ENCODE measurements at regions not wholly inside any gene's neighbourhood (a gene's known extent, or its start where the extent isn't known, plus 50 kb on each side); places are given as distances from the start of the nearest gene placed in this dataset.

GRCh38 chr12:88918161-88918560, 337.9 kb upstream of the KITLG start:
- peaks cover 0 to 6% of the 10 kb centered on the region in 2 donors for H3K4me1 ChIP-seq (ENCODE audit: control insufficient read depth in 2 of 2, insufficient read depth in 1 of 2, low read depth in 1 of 2, low read length in 2 of 2)
- no peak overlapping the region for H3K14ac ChIP-seq (ENCODE audit: low read length)
- no peak overlapping the region for H3K23ac ChIP-seq (ENCODE audit: low read depth, low read length, poor library complexity)
- no peak overlapping the region for H2BK5ac ChIP-seq (ENCODE audit: low read length)
- H2BK12ac ChIP-seq (ENCODE audit: low read length): no peak overlapping the region
- no peak overlapping the region for H3K4me3 ChIP-seq (ENCODE audit: low read length in 2 of 2)
- no peak overlapping the region for H2BK120ac ChIP-seq (ENCODE audit: low read depth, low read length)
- H4K91ac ChIP-seq (ENCODE audit: low read depth, low read length, poor library complexity): no peak overlapping the region
- H3K4ac ChIP-seq (ENCODE audit: low read length): no peak overlapping the region
- no peak overlapping the region for H4K8ac ChIP-seq (ENCODE audit: low read depth, low read length)
- H3K27ac ChIP-seq (replicated peaks; ENCODE audit: low read length): no peak overlapping the region
- no peak overlapping the region for H2AK5ac ChIP-seq (ENCODE audit: low read depth, low read length)
- no peak overlapping the region for H3K4me2 ChIP-seq (ENCODE audit: insufficient read depth, low read length, poor library complexity, severe bottlenecking)
- H3K9me3 ChIP-seq (replicated peaks in 1 of 2; ENCODE audit: control insufficient read depth in 2 of 2, insufficient read depth in 1 of 2, low read depth in 1 of 2, low read length in 2 of 2): peaks cover 2 to 11% of the 10 kb centered on the region in 2 donors
- H3K36me3 ChIP-seq (replicated peaks in 1 of 2; ENCODE audit: control insufficient read depth in 2 of 2, insufficient read depth in 2 of 2, low read length in 2 of 2): no peaks in the 10 kb centered on the region
- H2AFZ ChIP-seq (ENCODE audit: low read length): no peak overlapping the region
- H3K9ac ChIP-seq (ENCODE audit: low read depth, low read length, poor library complexity): no peak overlapping the region
- no CpG with 5 or more reads among the region's 1 CpG for WGBS, 2 donors (ENCODE audit: extremely low coverage in 2 of 2, insufficient read length in 2 of 2, insufficient replicate concordance in 1 of 2)
- H3K27me3 ChIP-seq (ENCODE audit: control insufficient read depth in 3 of 3, insufficient read depth in 3 of 3, low read depth in 1 of 3, low read length in 3 of 3): no peaks in the 10 kb centered on the region
- DNase-seq (ENCODE audit: low spot score): no peak
- peaks cover 3% of the 10 kb centered on the region for H3K79me1 ChIP-seq (ENCODE audit: low read depth, low read length)
- no peak overlapping the region for H3K18ac ChIP-seq (ENCODE audit: low read length)
- no peak overlapping the region for H2BK15ac ChIP-seq (ENCODE audit: low read length)

- no peaks in the 10 kb centered on the region for H3K36me3 ChIP-seq (replicated peaks in 1 of 2; ENCODE audit: control insufficient read depth in 2 of 2, insufficient read depth in 2 of 2, low read length in 2 of 2)
- peaks cover 2 to 11% of the 10 kb centered on the region in 2 donors for H3K9me3 ChIP-seq (replicated peaks in 1 of 2; ENCODE audit: control insufficient read depth in 2 of 2, insufficient read depth in 1 of 2, low read depth in 1 of 2, low read length in 2 of 2)
- peaks cover 3% of the 10 kb centered on the region for H3K79me1 ChIP-seq (ENCODE audit: low read depth, low read length)
- no peak overlapping the region for H4K91ac ChIP-seq (ENCODE audit: low read depth, low read length, poor library complexity)
- no peak overlapping the region for H3K9ac ChIP-seq (ENCODE audit: low read depth, low read length, poor library complexity)
- H2BK120ac ChIP-seq (ENCODE audit: low read depth, low read length): no peak overlapping the region
- no peak overlapping the region for H4K8ac ChIP-seq (ENCODE audit: low read depth, low read length)
- H3K18ac ChIP-seq (ENCODE audit: low read length): no peak overlapping the region
- DNase-seq (ENCODE audit: low spot score): no peak
- no peak overlapping the region for H2BK5ac ChIP-seq (ENCODE audit: low read length)
- no peak overlapping the region for H2BK15ac ChIP-seq (ENCODE audit: low read length)
- H2AFZ ChIP-seq (ENCODE audit: low read length): no peak overlapping the region
- peak overlapping the region; percentile 59 for H2AK5ac ChIP-seq (ENCODE audit: low read depth, low read length)
- H3K4ac ChIP-seq (ENCODE audit: low read length): no peak overlapping the region
- H3K23ac ChIP-seq (ENCODE audit: low read depth, low read length, poor library complexity): no peak overlapping the region
- no peak overlapping the region for H3K4me2 ChIP-seq (ENCODE audit: insufficient read depth, low read length, poor library complexity, severe bottlenecking)
- no peak overlapping the region for H3K4me3 ChIP-seq (ENCODE audit: low read length in 2 of 2)
- no peak overlapping the region for H2BK12ac ChIP-seq (ENCODE audit: low read length)
- no peaks in the 10 kb centered on the region for H3K27me3 ChIP-seq (ENCODE audit: control insufficient read depth in 3 of 3, insufficient read depth in 3 of 3, low read depth in 1 of 3, low read length in 3 of 3)
- no CpG with 5 or more reads among the region's 2 CpGs for WGBS, 2 donors (ENCODE audit: extremely low coverage in 2 of 2, insufficient read length in 2 of 2, insufficient replicate concordance in 1 of 2)
- no peak overlapping the region for H3K14ac ChIP-seq (ENCODE audit: low read length)
- H3K4me1 ChIP-seq (ENCODE audit: control insufficient read depth in 2 of 2, insufficient read depth in 1 of 2, low read depth in 1 of 2, low read length in 2 of 2): peaks cover 0 to 3% of the 10 kb centered on the region in 2 donors
- H3K27ac ChIP-seq (replicated peaks; ENCODE audit: low read length): no peak overlapping the region
These were observed 334.7 kb upstream of the KITLG start for GRCh38 chr12:88914967-88915366.

- Histone ChIP-seq H3K4me1 (ENCODE audit: control insufficient read depth in 2 of 2, insufficient read depth in 1 of 2, low read depth in 1 of 2, low read length in 2 of 2) (no peaks in the 10 kb centered on the region), H2BK5ac (ENCODE audit: low read length) (no peak overlapping the region), H2BK12ac (ENCODE audit: low read length) (no peak overlapping the region), H3K9me3 (replicated peaks in 1 of 2; ENCODE audit: control insufficient read depth in 2 of 2, insufficient read depth in 1 of 2, low read depth in 1 of 2, low read length in 2 of 2) (peaks cover 0 to 2% of the 10 kb centered on the region in 2 donors), H3K79me1 (ENCODE audit: low read depth, low read length) (no peaks in the 10 kb centered on the region), H3K9ac (ENCODE audit: low read depth, low read length, poor library complexity) (no peak overlapping the region), H2BK15ac (ENCODE audit: low read length) (no peak overlapping the region), H4K8ac (ENCODE audit: low read depth, low read length) (no peak overlapping the region), H3K18ac (ENCODE audit: low read length) (no peak overlapping the region), H4K91ac (ENCODE audit: low read depth, low read length, poor library complexity) (no peak overlapping the region), H2BK120ac (ENCODE audit: low read depth, low read length) (no peak overlapping the region), H3K27me3 (ENCODE audit: control insufficient read depth in 3 of 3, insufficient read depth in 3 of 3, low read depth in 1 of 3, low read length in 3 of 3) (no peaks in the 10 kb centered on the region), H3K4me2 (ENCODE audit: insufficient read depth, low read length, poor library complexity, severe bottlenecking) (no peak overlapping the region), H3K36me3 (replicated peaks in 1 of 2; ENCODE audit: control insufficient read depth in 2 of 2, insufficient read depth in 2 of 2, low read length in 2 of 2) (no peaks in the 10 kb centered on the region), H3K23ac (ENCODE audit: low read depth, low read length, poor library complexity) (no peak overlapping the region), H3K14ac (ENCODE audit: low read length) (no peak overlapping the region), H2AFZ (ENCODE audit: low read length) (no peak overlapping the region), H2AK5ac (ENCODE audit: low read depth, low read length) (no peak overlapping the region), H3K4ac (ENCODE audit: low read length) (no peak overlapping the region), H3K27ac (replicated peaks; ENCODE audit: low read length) (no peak overlapping the region), H3K4me3 (ENCODE audit: low read length in 2 of 2) (no peak overlapping the region)
- WGBS, 2 donors (ENCODE audit: extremely low coverage in 2 of 2, insufficient read length in 2 of 2, insufficient replicate concordance in 1 of 2): no CpG with 5 or more reads among the region's 2 CpGs
- no peak for DNase-seq (ENCODE audit: low spot score)
These were observed 329.2 kb upstream of the KITLG start for GRCh38 chr12:88909510-88909909.

GRCh38 chr12:88908345-88908744, 328.1 kb upstream of the KITLG start:
- Histone ChIP-seq H2AK5ac (ENCODE audit: low read depth, low read length) (no peak overlapping the region), H2AFZ (ENCODE audit: low read length) (no peak overlapping the region), H3K9ac (ENCODE audit: low read depth, low read length, poor library complexity) (no peak overlapping the region), H3K4me1 (ENCODE audit: control insufficient read depth in 2 of 2, insufficient read depth in 1 of 2, low read depth in 1 of 2, low read length in 2 of 2) (no peaks in the 10 kb centered on the region), H2BK15ac (ENCODE audit: low read length) (no peak overlapping the region), H3K23ac (ENCODE audit: low read depth, low read length, poor library complexity) (no peak overlapping the region), H4K8ac (ENCODE audit: low read depth, low read length) (no peak overlapping the region), H3K4me3 (ENCODE audit: low read length in 2 of 2) (no peak overlapping the region), H3K18ac (ENCODE audit: low read length) (no peak overlapping the region), H3K36me3 (replicated peaks in 1 of 2; ENCODE audit: control insufficient read depth in 2 of 2, insufficient read depth in 2 of 2, low read length in 2 of 2) (no peaks in the 10 kb centered on the region), H3K4ac (ENCODE audit: low read length) (no peak overlapping the region), H3K27ac (replicated peaks; ENCODE audit: low read length) (no peak overlapping the region), H4K91ac (ENCODE audit: low read depth, low read length, poor library complexity) (no peak overlapping the region), H3K27me3 (ENCODE audit: control insufficient read depth in 3 of 3, insufficient read depth in 3 of 3, low read depth in 1 of 3, low read length in 3 of 3) (no peaks in the 10 kb centered on the region), H3K79me1 (ENCODE audit: low read depth, low read length) (no peaks in the 10 kb centered on the region), H2BK120ac (ENCODE audit: low read depth, low read length) (no peak overlapping the region), H2BK12ac (ENCODE audit: low read length) (no peak overlapping the region), H3K14ac (ENCODE audit: low read length) (no peak overlapping the region), H3K4me2 (ENCODE audit: insufficient read depth, low read length, poor library complexity, severe bottlenecking) (no peak overlapping the region), H3K9me3 (replicated peaks in 1 of 2; ENCODE audit: control insufficient read depth in 2 of 2, insufficient read depth in 1 of 2, low read depth in 1 of 2, low read length in 2 of 2) (peaks cover 0 to 1% of the 10 kb centered on the region in 2 donors), H2BK5ac (ENCODE audit: low read length) (no peak overlapping the region)
- no CpG with 5 or more reads among the region's 2 CpGs for WGBS, 2 donors (ENCODE audit: extremely low coverage in 2 of 2, insufficient read length in 2 of 2, insufficient replicate concordance in 1 of 2)
- no peak for DNase-seq (ENCODE audit: low spot score)

Data from neuronal stem cell (in vitro differentiated cells).